Stomach (tissue), 8 donors: ENCODE measurements at regions not wholly inside any gene's neighbourhood (a gene's known extent, or its start where the extent isn't known, plus 50 kb on each side); places are given as distances from the start of the nearest gene placed in this dataset.

Experiments
- DNase-seq, 2 donors: peaks; one replicate each; pipeline versions ENCODE4 v3.0.0 to v3.0.0-alpha.2; 2013 to 2019
- H3K27ac ChIP-seq, 5 donors: fragments of 200-600 bp in 4 of 5; sonication (generic) in 4 of 5; one replicate each; pipeline ENCODE4 v1.5.1; 2013 to 2019; ENCODE audit warnings: mild to moderate bottlenecking in 1 of 5, moderate library complexity in 1 of 5
- H3K27me3 ChIP-seq, 3 donors: fragments of 200-600 bp; sonication (generic); one replicate each; pipeline ENCODE4 v1.5.1; 2017 to 2019; ENCODE audit warnings: mixed run types in 1 of 3
- H3K36me3 ChIP-seq, 4 donors: fragments of 200-600 bp; sonication (generic); 1 replicate in 3 of 4; 2 replicates in 1 of 4; pipeline ENCODE4 v1.5.1; 2016 to 2019
- H3K4me1 ChIP-seq, 4 donors: fragments of 200-600 bp; sonication (generic); one replicate each; pipeline ENCODE4 v1.5.1; 2016 to 2019
- H3K4me3 ChIP-seq, 4 donors: fragments of 200-600 bp; sonication (generic) in 3 of 4; one replicate each; pipeline ENCODE4 v1.5.1; 2016 to 2019; ENCODE audit warnings: mild to moderate bottlenecking in 1 of 4
- H3K9me3 ChIP-seq, 4 donors: fragments of 200-600 bp; sonication (generic); one replicate each; pipeline ENCODE4 v1.5.1; 2016 to 2019
- EP300 ChIP-seq: sonication (generic); formaldehyde crosslinking; IDR thresholded peaks from one replicate; pipeline ENCODE4 v1.6.1; 2017; ENCODE audit warnings: antibody characterized with exemption
- POLR2A ChIP-seq, 4 donors: fragments of 450-650 bp; IDR thresholded peaks; one replicate each; pipeline ENCODE4 v1.6.1; 2016; ENCODE audit warnings: antibody characterized with exemption in 4 of 4, control low read depth in 2 of 4, mild to moderate bottlenecking in 1 of 4, moderate library complexity in 1 of 4
- POLR2AphosphoS5 ChIP-seq, 3 donors: sonication (generic); formaldehyde crosslinking; IDR thresholded peaks; one replicate each; pipeline ENCODE4 v1.6.1; 2016; ENCODE audit warnings: antibody characterized with exemption in 3 of 3
- WGBS, 5 donors: extraction: QIAGEN DNeasy Blood & Tissue Kit in 3 of 5; methylation state at CpG; one replicate each; pipeline versions ENCODE4 v1.1.5 to v1.1.7; 2013 to 2018; 5-methylcytosine and 5-hydroxymethylcytosine counted together
- intact Hi-C: fragments of 100-400 bp; cut with DNase I; formaldehyde crosslinking; loops from one replicate; pipeline ENCODE4 v1.15.1; 2023; ENCODE audit warnings: low total_unique reads
- TF ChIP-seq, protein P1 (sequence below), 7 experiments: fragments of 450-650 bp in 4 of 7; fragments of 200-600 bp in 3 of 7; sonication (generic) in 3 of 7; IDR thresholded peaks; one replicate each; pipeline ENCODE4 v1.5.1; 2016 to 2019; ENCODE audit warnings: antibody characterized with exemption in 7 of 7, control low read depth in 2 of 7, mild to moderate bottlenecking in 1 of 7
- donor health status: healthy with polysubstance abuse.
- donor health status: Bipolar disorder and iron deficiency.
- donor health status: healthy.

DNA sequence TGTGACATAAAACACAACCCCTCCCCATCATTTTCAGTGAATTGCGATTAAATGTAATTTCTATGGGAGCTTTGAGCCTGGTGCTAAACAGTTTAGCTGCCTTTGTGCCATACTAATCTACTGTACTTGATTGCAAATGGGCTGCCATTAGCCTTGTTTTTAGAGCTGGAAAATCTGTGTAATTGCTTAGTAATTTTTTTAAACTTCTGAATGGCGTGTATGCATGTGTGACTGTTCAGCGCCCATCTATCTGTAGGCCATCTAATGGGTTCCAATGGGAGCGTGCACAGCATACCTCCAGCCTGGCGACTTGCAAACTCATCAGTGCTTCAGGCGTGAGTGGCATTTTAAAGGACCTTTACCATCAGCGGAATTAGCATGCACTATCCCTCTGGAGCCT, 142.7 kb upstream of the KIRREL3 start:
- no peaks in the 10 kb centered on the region for H3K9me3 ChIP-seq
- H3K36me3 ChIP-seq, result no peaks in the 10 kb centered on the region
- intact Hi-C loops, result no loop called here
- no peak overlapping the region for H3K27ac ChIP-seq
- no peak overlapping the region for H3K4me3 ChIP-seq
- 87 to 92% (median 90%) methylated on average over 7 of the region's 7 CpGs for WGBS, 5 donors
- no peaks in the 10 kb centered on the region for H3K27me3 ChIP-seq
- H3K4me1 ChIP-seq, result no peaks in the 10 kb centered on the region
- DNase-seq, result no peak
- TF ChIP-seq, protein P1, sequence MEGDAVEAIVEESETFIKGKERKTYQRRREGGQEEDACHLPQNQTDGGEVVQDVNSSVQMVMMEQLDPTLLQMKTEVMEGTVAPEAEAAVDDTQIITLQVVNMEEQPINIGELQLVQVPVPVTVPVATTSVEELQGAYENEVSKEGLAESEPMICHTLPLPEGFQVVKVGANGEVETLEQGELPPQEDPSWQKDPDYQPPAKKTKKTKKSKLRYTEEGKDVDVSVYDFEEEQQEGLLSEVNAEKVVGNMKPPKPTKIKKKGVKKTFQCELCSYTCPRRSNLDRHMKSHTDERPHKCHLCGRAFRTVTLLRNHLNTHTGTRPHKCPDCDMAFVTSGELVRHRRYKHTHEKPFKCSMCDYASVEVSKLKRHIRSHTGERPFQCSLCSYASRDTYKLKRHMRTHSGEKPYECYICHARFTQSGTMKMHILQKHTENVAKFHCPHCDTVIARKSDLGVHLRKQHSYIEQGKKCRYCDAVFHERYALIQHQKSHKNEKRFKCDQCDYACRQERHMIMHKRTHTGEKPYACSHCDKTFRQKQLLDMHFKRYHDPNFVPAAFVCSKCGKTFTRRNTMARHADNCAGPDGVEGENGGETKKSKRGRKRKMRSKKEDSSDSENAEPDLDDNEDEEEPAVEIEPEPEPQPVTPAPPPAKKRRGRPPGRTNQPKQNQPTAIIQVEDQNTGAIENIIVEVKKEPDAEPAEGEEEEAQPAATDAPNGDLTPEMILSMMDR (IDR thresholded peaks at IDR 0.05), result no peak
- no peak for TF ChIP-seq POLR2AphosphoS5 (IDR thresholded peaks at IDR 0.05)
- no peak for TF ChIP-seq POLR2A (IDR thresholded peaks at IDR 0.05)
- no peak for TF ChIP-seq EP300

DNA sequence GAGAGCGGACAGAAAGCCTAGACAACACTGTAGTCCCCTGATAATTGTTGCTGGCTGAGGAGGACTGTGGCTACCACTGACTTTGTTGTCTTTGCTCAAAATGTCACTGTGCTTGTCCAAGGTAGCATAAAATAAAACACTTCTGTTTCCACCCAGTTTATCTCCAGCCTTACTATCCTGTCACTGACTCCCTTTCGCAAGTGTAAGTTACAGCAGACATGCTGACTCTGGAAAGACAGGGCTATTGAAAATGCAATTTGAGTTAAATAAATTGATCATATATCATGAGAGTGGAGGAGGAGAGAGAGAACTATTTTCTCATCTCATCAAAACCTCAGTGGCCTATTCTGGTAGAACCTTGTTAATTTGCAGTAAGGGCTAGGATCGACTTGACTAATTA, 138.0 kb upstream of the KIRREL3 start:
- no peaks in the 10 kb centered on the region for H3K36me3 ChIP-seq
- 85 to 91% (median 88%) methylated on average over 3 of the region's 3 CpGs for WGBS, 5 donors
- peaks cover 0 to 4% (median 0%) of the 10 kb centered on the region in 3 donors for H3K27me3 ChIP-seq
- intact Hi-C loops, result no loop called here
- no peak for DNase-seq
- H3K4me1 ChIP-seq, result no peaks in the 10 kb centered on the region
- no peak overlapping the region for H3K27ac ChIP-seq
- no peak overlapping the region for H3K4me3 ChIP-seq
- no peaks in the 10 kb centered on the region for H3K9me3 ChIP-seq
- TF ChIP-seq EP300 (no peak), POLR2A (IDR thresholded peaks at IDR 0.05) (no peak), POLR2AphosphoS5 (IDR thresholded peaks at IDR 0.05) (no peak)
- TF ChIP-seq, protein P1 (IDR thresholded peaks at IDR 0.05), result no peak

DNA sequence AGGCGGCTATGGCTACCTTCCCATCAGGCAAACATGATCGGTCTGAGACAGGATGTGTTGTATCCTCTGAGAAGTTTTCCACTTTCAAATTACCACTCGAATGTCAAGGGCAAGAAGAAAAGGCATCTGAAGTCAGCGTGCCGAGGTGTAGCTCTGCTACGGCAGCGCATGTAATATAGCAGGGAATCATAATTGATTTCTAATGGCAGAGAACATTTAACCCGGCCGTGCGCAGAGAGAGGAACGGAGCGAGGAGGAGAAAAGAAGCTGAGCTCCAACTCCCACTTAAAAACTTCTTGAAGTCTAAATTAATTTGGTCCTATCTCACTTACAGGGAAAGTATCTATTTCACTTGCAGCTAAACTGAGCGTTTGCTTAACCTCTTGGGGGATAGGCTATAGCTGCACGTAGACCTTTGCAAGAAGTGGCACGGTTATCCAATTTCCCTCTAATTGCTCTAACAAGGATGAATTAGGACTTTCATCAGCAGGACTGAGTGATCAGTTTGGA, 137.3 kb upstream of the KIRREL3 start:
- intact Hi-C loops, result no loop called here
- H3K36me3 ChIP-seq, result no peaks in the 10 kb centered on the region
- 75 to 86% (median 81%) methylated on average over 15 of the region's 15 CpGs for WGBS, 5 donors
- DNase-seq, result no peak
- no peak overlapping the region for H3K4me3 ChIP-seq
- H3K9me3 ChIP-seq, result no peaks in the 10 kb centered on the region
- no peaks in the 10 kb centered on the region for H3K4me1 ChIP-seq
- H3K27ac ChIP-seq, result no peak overlapping the region
- peaks cover 0 to 9% (median 0%) of the 10 kb centered on the region in 3 donors for H3K27me3 ChIP-seq
- no peak for TF ChIP-seq POLR2AphosphoS5 (IDR thresholded peaks at IDR 0.05)
- TF ChIP-seq EP300, result no peak
- TF ChIP-seq, protein P1 (IDR thresholded peaks at IDR 0.05), result no peak
- TF ChIP-seq POLR2A (IDR thresholded peaks at IDR 0.05), result no peak

DNA sequence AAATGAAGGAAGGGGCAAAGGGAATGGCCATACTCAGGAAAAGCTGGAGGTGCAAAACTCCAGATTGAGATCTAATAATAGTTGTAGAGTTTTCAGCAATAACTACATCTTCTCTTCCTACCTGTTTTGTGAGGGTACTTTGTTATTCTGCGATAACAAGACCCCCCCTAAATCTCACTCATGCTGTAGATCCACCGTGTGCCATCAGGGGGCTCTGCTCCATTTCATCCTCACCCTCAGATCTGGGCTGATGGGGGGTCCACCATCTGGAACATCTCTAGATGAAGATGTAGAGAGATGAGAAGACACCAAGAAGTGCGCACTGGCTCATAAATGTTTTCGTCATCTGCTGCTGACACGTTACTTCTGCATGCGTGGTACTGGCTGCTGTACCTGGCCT, 135.9 kb upstream of the KIRREL3 start:
- no peaks in the 10 kb centered on the region for H3K9me3 ChIP-seq
- intact Hi-C loops, result no loop called here
- DNase-seq, result no peak
- H3K4me3 ChIP-seq, result no peak overlapping the region
- H3K27ac ChIP-seq, result no peak overlapping the region
- no peak for TF ChIP-seq POLR2A (IDR thresholded peaks at IDR 0.05)
- TF ChIP-seq, protein P1 (IDR thresholded peaks at IDR 0.05), result no peak
- TF ChIP-seq POLR2AphosphoS5 (IDR thresholded peaks at IDR 0.05), result no peak
- TF ChIP-seq EP300, result no peak
- WGBS, 5 donors, result 76 to 95% (median 93%) methylated on average over 6 of the region's 6 CpGs
- H3K4me1 ChIP-seq, result no peaks in the 10 kb centered on the region
- no peaks in the 10 kb centered on the region for H3K36me3 ChIP-seq
- H3K27me3 ChIP-seq, result peaks cover 0 to 11% (median 0%) of the 10 kb centered on the region in 3 donors
